ENCODE measurements at regions not wholly inside any gene's neighbourhood (a gene's known extent, or its start where the extent isn't known, plus 50 kb on each side); places are given as distances from the start of the nearest gene placed in this dataset.

- Histone ChIP-seq H3K4me3 (no peak overlapping the region), H3K27me3 (no peaks in the 10 kb centered on the region), H3K36me3 (no peaks in the 10 kb centered on the region), H3K9me3 (no peaks in the 10 kb centered on the region), H3K4me1 (ENCODE audit: insufficient read depth) (no peaks in the 10 kb centered on the region), H3K27ac (no peak overlapping the region)
- no peak for TF ChIP-seq CTCF (IDR thresholded peaks at IDR 0.05)
- no peak for TF ChIP-seq EP300 (IDR thresholded peaks at IDR 0.05)
- TF ChIP-seq POLR2A (IDR thresholded peaks at IDR 0.05) = no peak
- no peak for DNase-seq
- intact Hi-C loops (cut with DNase I) = no loop called here
Observed at GRCh38 chr13:59360916-59361315, 802.8 kb downstream of the DIAPH3 start.

- Histone ChIP-seq H3K36me3 (no peaks in the 10 kb centered on the region), H3K9me3 (no peaks in the 10 kb centered on the region), H3K27me3 (no peaks in the 10 kb centered on the region), H3K4me1 (ENCODE audit: insufficient read depth) (no peaks in the 10 kb centered on the region), H3K4me3 (no peak overlapping the region), H3K27ac (no peak overlapping the region)
- intact Hi-C loops (cut with DNase I) = no loop called here
- no peak for TF ChIP-seq CTCF (IDR thresholded peaks at IDR 0.05)
- no peak for TF ChIP-seq EP300 (IDR thresholded peaks at IDR 0.05)
- no peak for TF ChIP-seq POLR2A (IDR thresholded peaks at IDR 0.05)
- 63 to 74% (median 71%) methylated on average over 3 of the region's 3 CpGs for WGBS, 3 donors
- no peak for DNase-seq
Observed at GRCh38 chr13:59363313-59363712, 800.4 kb downstream of the DIAPH3 start.

- Histone ChIP-seq H3K27me3 (no peaks in the 10 kb centered on the region), H3K4me3 (no peak overlapping the region), H3K4me1 (ENCODE audit: insufficient read depth) (no peaks in the 10 kb centered on the region), H3K36me3 (no peaks in the 10 kb centered on the region), H3K27ac (no peak overlapping the region), H3K9me3 (no peaks in the 10 kb centered on the region)
- WGBS, 3 donors = 71 to 80% (median 75%) methylated on average over 4 of the region's 4 CpGs
- no peak for DNase-seq
- TF ChIP-seq EP300 (IDR thresholded peaks at IDR 0.05) = no peak
- no peak for TF ChIP-seq POLR2A (IDR thresholded peaks at IDR 0.05)
- TF ChIP-seq CTCF (IDR thresholded peaks at IDR 0.05) = no peak
- intact Hi-C loops (cut with DNase I) = no loop called here
Observed at GRCh38 chr13:59363947-59364346, 799.8 kb downstream of the DIAPH3 start.

- no peaks in the 10 kb centered on the region for H3K27me3 ChIP-seq
- TF ChIP-seq POLR2A (IDR thresholded peaks at IDR 0.05) (no peak), CTCF (IDR thresholded peaks at IDR 0.05) (no peak), EP300 (IDR thresholded peaks at IDR 0.05) (no peak)
- WGBS, 3 donors = 69 to 84% (median 78%) methylated on average over 7 of the region's 7 CpGs
- no peak overlapping the region for H3K27ac ChIP-seq
- H3K9me3 ChIP-seq = no peaks in the 10 kb centered on the region
- intact Hi-C loops (cut with DNase I) = no loop called here
- no peaks in the 10 kb centered on the region for H3K4me1 ChIP-seq (ENCODE audit: insufficient read depth)
- no peak for DNase-seq
- no peaks in the 10 kb centered on the region for H3K36me3 ChIP-seq
- H3K4me3 ChIP-seq = no peak overlapping the region
Observed at GRCh38 chr13:59364641-59365085, 799.1 kb downstream of the DIAPH3 start.

GRCh38 chr13:59367467-59367866 is 796.3 kb downstream of the DIAPH3 start:
- Histone ChIP-seq H3K4me3 (no peak overlapping the region), H3K36me3 (no peaks in the 10 kb centered on the region), H3K9me3 (no peaks in the 10 kb centered on the region), H3K27ac (no peak overlapping the region), H3K4me1 (ENCODE audit: insufficient read depth) (no peaks in the 10 kb centered on the region), H3K27me3 (no peaks in the 10 kb centered on the region)
- TF ChIP-seq POLR2A (IDR thresholded peaks at IDR 0.05) (no peak), EP300 (IDR thresholded peaks at IDR 0.05) (no peak), CTCF (IDR thresholded peaks at IDR 0.05) (no peak)
- intact Hi-C loops (cut with DNase I) = no loop called here
- 83 to 90% (median 86%) methylated on average over 5 of the region's 5 CpGs for WGBS, 3 donors
- DNase-seq = no peak
